Stimulated activated CD4-positive, alpha-beta T cell treated with anti-CD3 and anti-CD28 coated beads, Interleukin-12 subunit alpha, Interleukin-12 subunit beta, amount 100 ng/mL, for 4 hours (primary cell): ENCODE measurements at regions not wholly inside any gene's neighbourhood (a gene's known extent, or its start where the extent isn't known, plus 50 kb on each side); places are given as distances from the start of the nearest gene placed in this dataset.
"Not testable (repeated sequence)": the region's sequence is repeated elsewhere in the genome, so short reads cannot be mapped to it uniquely, and the experiment has no call there.

Source experiments
- DNase-seq: peaks from one replicate; pipeline ENCODE4 v3.0.0-alpha.2; 2020

DNA sequence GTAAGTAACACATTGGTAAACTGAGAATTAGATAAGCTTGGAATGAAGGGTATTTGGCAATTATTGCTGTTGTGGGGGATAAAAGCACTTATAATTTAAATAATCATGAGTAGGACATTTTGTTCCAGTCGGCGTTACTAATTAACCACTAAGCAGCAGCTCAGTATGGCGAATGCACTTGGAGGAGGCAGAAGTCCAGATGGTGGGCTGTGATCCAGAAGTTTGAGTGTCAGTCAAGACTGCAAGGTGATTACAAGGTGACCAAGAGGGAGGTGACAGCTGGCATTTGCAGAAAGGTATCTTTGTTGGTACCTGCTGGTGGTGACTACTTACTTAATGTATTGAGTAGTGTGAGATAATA lies 643.6 kb upstream of the FAM98A start:
- DNase-seq: no peak

DNA sequence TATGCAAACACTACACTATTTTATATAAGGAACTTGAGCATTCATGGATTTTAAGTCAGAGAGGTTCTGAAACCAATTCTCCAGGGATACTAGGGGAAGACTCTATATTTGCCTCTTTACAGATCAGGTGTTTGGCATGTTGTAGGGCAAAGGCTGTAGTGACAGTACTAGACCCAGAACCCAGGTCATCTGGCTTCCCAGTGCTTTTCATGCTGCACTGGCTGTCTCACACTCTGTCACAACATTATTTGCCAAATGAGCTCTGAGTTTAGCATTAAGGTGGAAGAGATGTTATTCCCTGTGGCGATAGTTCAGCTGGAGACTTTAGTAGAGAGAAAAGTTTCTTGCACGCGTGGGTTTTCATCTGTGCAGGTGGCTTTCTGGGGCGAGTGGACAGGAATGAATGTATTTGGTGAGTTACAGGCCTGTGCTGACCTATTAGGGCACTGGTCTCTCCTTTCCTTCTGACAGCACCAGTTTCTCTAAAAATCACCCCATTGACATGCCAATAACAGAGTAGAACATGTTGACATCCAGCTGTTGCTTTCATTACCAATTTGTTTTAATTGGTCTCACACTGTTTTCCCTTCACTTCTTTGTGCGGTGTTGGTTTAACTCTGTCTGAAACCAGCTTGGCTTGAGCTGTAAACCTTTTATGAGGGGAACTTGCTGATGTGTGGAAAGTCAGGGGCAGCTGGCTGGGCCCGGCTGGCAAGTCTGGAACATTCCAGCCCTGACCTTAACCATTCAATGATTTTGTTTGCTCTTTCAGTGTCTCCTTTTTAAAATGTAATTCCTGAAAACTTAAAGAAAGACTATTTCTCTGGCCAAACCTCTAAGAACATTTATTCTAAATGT lies 643.0 kb upstream of the FAM98A start:
- DNase-seq: no peak

DNA sequence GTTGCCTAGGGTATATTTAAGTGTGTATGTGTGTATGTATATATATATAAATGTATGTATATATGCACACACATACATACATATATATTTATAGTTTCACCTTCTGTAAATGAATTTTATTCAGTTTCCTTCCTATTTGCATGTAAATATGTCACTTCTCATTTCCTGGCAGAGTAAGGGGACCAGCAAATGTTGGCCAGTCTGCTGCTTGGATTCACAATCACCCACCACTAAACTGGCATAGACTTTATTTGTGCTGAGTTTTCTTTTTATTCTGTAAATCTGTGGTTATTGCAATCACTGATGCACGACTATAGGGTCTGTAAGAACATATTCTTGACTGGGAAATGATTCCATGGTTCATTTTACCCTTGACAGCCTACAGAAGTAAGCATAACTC lies 640.4 kb upstream of the FAM98A start:
- DNase-seq: no peak

DNA sequence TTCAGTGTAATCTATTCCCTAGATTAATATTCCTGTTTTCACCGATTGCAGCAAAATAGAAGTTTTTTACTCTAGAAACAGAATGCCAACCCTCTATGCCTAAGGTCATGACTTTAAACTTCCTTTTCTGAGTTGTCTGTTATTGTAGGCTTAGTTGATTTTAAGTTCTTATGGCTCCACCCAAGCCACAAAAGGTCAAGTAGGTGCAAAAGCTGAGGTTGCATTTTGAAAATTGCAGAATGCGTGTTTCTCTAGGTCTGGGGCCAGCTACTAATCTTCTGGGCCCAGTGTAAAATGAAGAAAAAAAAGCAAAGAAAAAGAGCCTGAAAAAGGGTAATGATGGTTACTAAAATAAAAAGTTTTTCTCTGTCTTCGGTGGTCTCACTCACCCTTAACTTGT lies 635.7 kb upstream of the FAM98A start:
- no peak for DNase-seq

DNA sequence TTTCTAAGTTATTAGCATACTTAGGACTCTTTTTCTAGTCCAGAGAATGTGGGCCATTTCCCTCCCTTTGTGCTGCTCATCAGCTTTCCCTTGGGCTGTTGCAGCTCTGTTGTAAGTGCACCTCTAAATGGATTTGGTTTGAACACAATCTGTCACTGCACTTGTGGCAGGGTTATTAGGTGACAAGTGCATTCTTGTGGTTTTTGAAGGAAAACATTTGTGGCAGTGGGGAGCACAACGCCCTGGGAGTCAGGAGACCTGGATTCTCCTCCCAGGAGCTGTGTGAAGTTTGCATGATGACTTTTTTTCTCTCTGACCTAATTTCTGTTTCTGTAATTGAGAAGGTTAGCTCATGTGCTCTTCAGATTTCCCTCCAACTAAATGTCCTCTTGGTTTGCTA lies 630.9 kb upstream of the FAM98A start:
- no peak for DNase-seq

DNA sequence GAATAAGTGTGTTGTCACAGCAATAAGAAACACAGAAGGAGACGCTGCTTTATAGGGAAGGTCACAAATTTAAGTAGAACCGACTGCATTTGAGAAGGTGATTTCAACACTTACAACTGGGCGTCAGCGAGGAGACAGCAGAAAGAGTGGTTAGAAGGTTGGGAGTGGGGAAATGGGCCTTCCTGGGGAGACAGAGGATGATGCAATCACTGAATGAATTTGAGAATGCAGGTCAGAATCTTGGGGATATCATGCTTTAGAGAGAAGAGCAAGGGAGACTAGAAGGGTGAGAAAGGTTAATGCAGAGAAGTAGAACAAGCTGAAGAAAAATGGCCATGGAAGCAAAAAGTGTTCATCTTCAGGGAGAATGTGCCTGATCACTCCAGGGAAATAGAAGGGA lies 616.1 kb upstream of the FAM98A start:
- no peak for DNase-seq

DNA sequence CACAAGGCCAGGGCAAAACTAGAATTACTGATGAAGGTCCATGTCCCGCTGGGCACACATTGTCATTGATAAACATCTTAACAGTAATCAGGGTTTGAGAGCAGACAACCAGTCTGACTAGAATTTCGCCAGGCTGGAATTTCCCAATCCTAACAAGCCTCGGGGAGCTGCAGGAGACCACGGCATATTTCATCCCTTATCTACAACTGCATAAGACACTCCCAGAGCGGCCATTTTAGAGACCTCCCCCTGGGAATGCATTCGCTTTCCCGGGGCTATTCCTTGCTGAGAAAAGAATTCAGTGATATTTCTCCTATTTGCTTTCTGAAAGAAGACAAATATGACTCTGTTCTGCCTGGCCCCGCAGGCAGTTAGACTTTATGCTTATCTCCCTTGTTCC lies 611.3 kb upstream of the FAM98A start:
- not testable (repeated sequence) for DNase-seq

DNA sequence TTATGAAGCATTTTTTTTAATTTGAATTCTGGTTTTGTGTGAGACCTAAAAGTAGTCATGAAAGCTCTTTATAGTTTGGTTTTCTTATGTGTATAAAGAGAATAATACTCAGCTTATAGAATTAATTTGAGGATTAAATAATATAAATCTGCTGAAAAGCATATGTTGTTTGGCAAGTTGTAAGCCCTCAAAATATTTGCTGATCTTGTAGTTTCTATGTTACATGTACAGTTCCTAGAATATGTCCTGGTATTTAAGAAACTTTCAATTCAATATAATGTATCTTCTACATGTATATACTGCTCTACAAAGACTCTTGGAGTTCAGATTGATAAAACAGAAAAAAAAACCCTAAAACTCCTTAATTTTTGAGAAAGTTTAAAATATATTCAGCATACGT lies 605.5 kb upstream of the FAM98A start:
- no peak for DNase-seq

DNA sequence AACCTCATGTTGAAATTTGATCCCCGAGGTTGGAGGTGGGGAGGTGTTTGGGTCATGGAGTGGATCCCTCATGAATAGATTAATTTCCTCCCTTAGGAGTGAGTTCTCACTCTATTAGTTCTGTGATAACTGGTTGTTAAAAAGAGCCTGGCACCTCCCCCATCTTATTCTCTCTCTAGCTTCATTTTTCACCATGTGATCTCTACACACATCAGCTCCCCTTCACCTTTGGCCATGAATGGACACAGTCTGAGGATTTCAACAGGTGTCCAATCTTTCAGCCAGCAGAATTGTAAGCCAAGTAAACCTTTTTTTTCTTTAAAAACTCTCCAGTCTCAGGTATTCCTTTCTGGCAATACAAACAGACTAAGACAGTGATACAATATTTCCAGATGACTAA lies 602.0 kb upstream of the FAM98A start:
- DNase-seq: no peak

DNA sequence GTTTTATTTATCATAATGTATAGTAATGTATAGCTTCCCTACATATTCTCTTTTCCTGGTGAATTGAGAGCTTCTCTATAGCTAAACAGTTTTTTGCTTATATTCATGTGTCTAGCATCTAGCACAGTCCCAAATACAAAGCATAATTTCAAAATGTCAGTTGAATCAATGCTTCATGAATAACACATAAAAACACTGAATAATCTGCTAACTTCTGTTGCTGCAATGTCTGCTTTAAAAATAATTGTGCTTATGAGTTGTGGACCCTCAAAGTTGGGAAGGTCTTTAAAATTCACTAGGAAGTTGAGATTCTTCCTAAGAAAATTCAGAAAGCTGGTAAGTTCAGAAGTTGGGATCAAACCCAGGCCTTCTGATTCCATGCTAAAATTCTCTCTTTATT lies 600.9 kb upstream of the FAM98A start:
- DNase-seq: no peak

DNA sequence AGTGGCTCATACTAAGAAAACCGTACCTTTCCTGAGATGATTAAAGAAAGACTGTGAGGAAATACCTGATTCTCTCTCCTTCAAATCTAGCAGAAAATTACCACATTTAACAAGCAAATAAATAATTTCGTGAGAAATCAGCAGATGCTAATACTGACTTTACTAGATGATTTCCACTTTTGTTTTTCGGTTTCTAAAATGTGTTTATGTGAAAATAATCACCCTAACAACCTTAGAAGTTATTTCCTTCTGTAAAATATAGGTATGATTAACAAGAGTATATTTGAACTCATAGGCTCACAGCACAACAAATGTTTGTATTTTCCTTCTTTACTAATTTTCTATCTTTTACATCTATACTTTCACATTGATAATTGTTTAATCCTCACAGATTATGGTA lies 594.1 kb upstream of the FAM98A start:
- DNase-seq: no peak

DNA sequence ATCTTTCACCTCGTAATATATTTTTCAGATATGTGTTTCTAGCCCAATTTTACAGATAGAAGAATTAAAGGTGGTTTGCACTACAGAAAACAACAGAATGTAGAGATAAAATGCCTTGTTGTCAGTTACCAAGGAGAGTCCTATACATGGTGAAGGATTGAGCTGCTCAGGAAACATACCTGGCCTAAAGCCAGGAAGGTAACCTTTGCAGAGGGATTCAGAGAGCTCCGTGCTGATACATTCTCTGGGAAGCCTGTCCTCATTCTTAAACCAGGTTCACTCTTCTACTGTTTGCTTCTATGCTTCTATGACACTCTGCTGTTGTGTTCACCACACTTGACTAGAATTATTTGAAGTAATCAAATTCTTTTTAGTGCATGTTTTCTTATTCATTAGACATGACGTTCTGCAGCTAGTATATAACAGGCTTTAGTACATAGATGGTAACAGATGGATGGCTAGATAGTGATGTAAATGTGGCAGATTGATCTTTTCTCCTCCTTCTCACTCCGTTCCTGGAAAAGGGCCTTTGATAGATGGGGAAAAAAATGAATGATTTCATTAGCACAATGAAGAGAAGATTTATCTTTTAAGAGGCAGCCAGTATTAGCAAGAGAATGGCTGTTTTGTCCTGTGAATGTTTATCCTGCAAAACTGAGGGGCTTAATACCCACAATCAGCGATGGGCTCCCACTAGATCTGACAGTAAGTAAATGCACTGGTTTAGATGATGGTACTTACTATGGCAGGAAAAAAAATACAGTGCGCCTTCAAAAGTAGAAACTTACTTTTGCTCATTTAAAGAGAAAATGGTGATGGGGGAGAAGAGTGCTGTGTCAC lies 589.6 kb upstream of the FAM98A start:
- DNase-seq: no peak

DNA sequence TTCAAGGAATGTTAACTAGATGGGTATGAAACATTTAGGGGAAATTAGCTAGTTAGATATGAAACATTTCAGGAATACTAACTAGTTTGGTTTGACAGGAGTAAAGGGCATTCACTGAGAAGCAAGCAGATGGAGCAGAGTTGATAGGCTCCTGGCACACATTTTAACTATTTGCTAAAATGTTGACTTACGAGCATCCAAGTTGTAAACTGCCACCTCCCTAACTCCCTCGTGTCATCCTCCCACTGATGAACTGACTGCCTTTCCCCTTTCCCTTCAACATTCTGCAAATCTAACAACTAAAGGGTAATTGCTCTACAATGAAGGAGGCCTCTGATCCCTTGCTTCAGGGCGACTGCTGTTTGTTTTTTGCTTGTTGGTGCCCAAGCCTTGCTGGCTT lies 580.4 kb upstream of the FAM98A start:
- no peak for DNase-seq

DNA sequence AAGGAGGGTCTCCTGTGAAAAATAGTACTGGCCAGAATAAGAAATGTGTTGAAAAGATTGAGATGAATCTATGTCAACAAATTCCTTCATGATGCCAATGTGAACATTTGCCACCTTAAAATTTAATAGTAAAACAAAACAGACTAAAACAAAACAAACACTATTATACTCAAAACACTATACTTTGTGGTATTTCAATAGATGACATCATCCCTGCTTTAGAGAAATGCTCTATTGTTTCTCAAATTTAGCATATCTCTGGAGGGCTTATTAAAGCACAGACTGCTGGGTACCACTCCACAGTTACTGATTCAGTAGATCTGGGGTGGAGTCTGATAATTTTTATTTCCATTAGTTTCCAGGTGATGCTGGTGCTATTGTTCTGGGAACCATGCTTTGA lies 579.4 kb upstream of the FAM98A start:
- no peak for DNase-seq

DNA sequence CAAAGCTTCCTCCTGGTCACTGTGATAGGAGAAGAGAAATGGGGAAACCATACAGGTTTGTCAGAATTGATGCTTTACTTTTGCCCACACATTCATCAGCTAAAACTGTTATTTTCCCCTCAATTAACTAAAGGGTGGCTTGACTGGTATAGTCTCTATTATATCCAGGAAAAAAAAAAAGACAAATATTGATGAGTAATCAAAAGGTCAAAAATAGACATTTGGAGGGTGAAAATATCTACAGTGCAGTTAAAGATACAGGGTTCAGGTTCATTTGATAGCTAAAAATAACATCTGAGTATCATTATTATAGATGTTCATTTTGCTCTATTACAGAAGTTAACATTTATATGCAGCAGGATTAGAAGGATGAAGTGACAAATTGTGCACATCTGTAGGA lies 577.6 kb upstream of the FAM98A start:
- DNase-seq: no peak

DNA sequence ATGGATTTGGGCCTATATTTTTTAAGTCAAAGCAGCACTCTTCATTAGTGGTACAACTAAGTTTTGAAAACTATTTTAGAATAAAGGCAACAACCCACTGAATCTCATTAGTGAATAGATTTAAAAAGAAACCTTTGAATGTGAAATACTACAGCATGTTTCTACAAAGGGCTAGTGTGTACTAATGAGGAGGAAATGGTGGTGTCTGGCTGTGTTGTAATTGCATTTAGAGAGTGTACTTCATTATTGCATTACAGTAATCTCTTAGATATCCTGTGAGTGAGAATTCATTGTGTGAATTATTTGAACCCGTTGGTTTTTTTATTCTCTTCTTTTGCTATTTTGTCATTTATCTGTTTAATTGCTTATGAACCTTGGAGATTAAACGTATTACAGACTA lies 575.4 kb upstream of the FAM98A start:
- no peak for DNase-seq

DNA sequence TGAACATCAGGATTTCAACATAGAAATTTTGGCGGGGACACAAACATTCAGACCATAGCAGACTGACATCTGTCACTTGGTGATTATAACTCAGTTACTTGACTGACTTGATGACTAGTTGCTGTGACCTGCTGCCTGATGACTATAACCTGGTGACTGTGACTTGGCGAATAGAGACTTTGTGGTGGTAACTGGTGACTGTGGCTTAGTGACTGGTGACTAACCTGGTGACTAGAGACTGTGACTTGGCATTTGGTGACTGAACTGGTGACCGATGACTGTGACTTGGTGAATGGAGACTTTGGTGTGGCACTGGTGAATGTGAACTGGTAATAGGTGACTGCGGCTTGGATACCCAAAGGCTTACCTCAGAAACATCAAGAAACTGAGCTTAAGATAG lies 563.1 kb upstream of the FAM98A start:
- DNase-seq: no peak

DNA sequence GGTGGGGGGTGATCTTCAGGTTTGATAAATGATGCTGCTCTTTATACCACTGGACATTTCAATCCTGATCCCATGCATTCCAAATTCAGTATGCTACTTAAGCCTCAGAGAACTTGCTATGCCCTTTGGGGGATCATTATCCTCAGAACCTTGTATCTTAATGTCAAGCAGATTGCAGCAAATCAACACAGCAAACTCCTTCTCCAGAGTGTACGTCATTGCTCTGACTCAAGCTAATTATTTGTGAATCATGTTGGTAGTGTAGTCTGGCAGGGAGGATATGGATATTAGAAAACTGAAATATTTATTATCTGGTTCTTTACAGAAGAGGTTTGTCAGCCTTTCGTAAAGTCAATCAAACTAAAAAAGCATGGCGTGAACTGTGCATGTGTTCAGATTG lies 562.5 kb upstream of the FAM98A start:
- DNase-seq: no peak

DNA sequence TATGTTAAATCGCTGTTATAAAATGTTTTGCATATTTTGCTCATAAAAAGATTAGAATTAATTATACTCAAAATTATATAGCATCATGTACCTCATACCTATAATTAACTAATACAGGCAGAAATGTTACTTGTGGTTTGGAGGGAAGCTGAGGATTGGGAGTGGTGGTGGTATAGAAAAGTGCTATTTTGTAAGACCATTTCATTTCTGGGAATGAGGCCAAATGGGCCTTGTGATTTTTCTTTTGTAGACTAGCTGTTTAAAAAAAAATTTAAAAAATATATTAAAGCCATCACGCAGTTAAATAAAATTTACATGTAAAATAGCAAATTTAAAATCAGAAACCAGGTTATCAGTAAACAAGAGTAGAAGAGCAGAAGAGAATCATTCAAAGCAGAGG lies 560.8 kb upstream of the FAM98A start:
- DNase-seq: no peak

DNA sequence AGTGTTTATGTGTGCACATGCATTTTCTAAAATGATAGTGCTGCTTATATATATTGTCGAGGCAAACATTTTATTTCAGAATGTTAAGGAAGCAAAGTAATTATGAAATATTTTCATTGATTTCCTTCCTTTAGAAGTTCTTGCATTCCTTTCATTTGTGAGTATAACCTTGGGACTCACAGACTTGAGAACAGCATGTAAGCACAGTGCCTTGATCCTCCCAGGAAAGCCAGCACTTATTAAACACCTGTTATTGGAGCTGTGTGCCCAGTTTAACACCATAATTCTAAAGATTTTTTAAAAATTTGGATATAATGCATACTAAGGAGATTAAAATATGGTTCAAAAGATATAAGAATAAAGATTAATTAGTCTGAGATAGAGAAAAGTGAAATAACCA lies 554.4 kb upstream of the FAM98A start:
- DNase-seq: no peak

DNA sequence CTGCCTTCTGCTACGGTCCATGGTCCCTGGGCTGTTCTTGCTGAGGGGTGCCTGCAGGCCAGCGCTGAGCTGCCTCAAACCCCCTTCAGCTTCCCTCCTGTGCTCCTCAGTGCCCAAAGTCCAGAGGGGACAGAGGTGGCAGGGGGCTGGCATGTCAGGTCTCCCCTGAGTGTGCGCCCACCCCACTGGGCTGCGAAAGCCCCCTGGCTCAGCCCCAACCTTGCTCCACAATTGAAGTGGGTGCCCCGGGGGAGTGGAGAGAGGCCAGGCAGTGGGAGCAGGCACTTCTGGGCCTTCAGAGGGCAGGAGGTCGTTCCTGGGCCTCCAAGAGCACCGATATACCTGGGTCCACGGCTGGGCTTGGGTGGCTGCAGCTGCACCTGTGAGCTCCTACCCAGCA lies 548.7 kb upstream of the FAM98A start:
- no peak for DNase-seq

DNA sequence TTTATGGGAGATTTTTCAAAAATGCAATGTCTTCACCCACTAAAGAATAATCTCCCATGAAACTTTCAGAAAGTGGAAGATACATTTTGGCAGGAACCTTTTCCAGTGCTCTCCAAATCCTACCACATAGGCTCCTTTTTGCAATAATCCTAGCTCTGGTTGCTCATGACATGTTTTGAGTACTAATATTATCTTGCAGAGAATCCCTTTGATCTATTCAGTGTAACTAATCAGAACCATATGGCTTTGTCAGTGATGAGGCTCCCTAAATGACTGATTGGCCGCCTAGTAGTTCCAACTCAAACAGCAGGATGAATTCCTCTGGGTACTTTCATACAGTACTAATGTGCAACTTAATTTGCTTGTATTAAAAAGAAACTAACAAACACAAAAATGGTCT lies 544.0 kb upstream of the FAM98A start:
- no peak for DNase-seq

DNA sequence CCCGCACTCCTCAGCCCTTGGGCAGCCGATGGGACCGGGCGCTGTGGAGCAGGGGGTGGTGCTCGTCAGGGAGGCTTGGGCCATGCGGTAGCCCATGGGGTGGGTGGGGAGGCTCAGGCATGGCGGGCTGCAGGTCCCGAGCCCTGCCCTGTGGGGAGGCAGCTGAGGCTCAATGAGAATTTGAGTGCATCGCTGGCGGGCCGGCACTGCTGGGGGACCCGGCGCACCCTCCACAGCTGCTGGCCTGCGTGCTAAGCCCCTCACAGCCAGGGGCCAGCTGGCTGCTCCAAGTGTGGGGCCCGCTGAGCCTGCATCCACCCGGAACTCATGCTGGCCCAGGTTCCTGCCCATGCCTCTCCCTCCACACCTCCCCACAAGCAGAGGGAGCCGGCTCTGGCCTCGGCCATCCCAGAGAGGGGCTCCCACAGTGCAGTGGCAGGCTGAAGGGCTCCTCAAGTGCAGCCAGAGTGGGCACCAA lies 543.5 kb upstream of the FAM98A start:
- not testable (repeated sequence) for DNase-seq

DNA sequence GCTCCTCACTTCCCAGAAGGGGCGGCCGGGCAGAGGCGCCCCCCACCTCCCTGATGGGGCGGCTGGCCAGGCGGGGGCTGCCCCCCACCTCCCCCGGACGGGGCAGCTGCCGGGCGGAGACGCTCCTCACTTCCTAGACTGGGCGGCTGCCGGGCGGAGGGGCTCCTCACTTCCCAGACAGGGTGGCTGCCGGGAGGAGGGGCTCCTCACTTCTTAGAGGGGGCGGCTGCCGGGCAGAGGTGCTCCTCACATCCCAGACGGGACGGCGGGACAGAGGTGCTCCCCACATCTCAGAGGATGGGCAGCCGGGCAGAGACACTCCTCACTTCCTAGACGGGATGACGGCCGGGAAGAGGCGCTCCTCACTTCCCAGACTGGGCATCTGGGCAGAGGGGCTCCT lies 534.0 kb upstream of the FAM98A start:
- DNase-seq: not testable (repeated sequence)
